GM23338 (cell line): ENCODE measurements at regions not wholly inside any gene's neighbourhood (a gene's known extent, or its start where the extent isn't known, plus 50 kb on each side); places are given as distances from the start of the nearest gene placed in this dataset.

Source experiments
- CREB1 ChIP-seq: fragments of 250-450 bp; sonication (Bioruptor Pico); IDR thresholded peaks from 2 replicates; pipeline ENCODE4 v1.5.0; 2020; ENCODE audit warnings: low read depth, mild to moderate bottlenecking, moderate library complexity
- CTCF ChIP-seq, 2 experiments: fragments of 200-600 bp in 1 of 2; sonication (generic) in 1 of 2; conservative IDR thresholded peaks; 2 replicates each; pipeline versions ENCODE4 v1.5.1 to v1.6.1; 2016 to 2017; ENCODE audit warnings: antibody characterized with exemption in 2 of 2, low read depth in 2 of 2, mild to moderate bottlenecking in 2 of 2, moderate library complexity in 1 of 2
- EZH2 ChIP-seq: fragments of 200-600 bp; sonication (generic); IDR thresholded peaks from one replicate; pipeline ENCODE4 v1.8.0; 2017; ENCODE audit warnings: antibody characterized with exemption, mild to moderate bottlenecking, low read depth; ENCODE audit not compliant: unreplicated experiment
- EZH2phosphoT487 ChIP-seq: fragments of 200-600 bp; sonication (generic); IDR thresholded peaks from one replicate; pipeline ENCODE4 v1.8.1; 2018; ENCODE audit warnings: antibody characterized with exemption; ENCODE audit not compliant: unreplicated experiment
- JUNB ChIP-seq: IDR thresholded peaks from one replicate; pipeline ENCODE4 v1.6.1; 2016; ENCODE audit warnings: antibody characterized with exemption; ENCODE audit not compliant: unreplicated experiment
- NANOG ChIP-seq: IDR thresholded peaks from 2 replicates; pipeline ENCODE4 v1.6.1; 2016; ENCODE audit warnings: antibody characterized with exemption, borderline replicate concordance
- POLR2AphosphoS5 ChIP-seq: IDR thresholded peaks from 2 replicates; pipeline ENCODE4 v1.6.1; 2016; ENCODE audit warnings: antibody characterized with exemption, low read depth
- STAT1 ChIP-seq: IDR thresholded peaks from one replicate; pipeline ENCODE4 v1.6.1; 2016; ENCODE audit warnings: antibody characterized with exemption; ENCODE audit not compliant: unreplicated experiment
- ZNF114 ChIP-seq: fragments of 250-450 bp; sonication (Bioruptor Pico); IDR thresholded peaks from 2 replicates; pipeline ENCODE4 v1.5.0; 2020; ENCODE audit warnings: mild to moderate bottlenecking, moderate library complexity
- ZNF462 ChIP-seq: fragments of 250-450 bp; sonication (Bioruptor Pico); IDR thresholded peaks from 2 replicates; pipeline ENCODE4 v1.5.0; 2020; ENCODE audit warnings: mild to moderate bottlenecking, moderate library complexity
- TF ChIP-seq, protein P1 (sequence below): IDR thresholded peaks from one replicate; pipeline ENCODE4 v1.6.1; 2018; ENCODE audit warnings: antibody characterized with exemption; ENCODE audit not compliant: unreplicated experiment
- TF ChIP-seq, protein P2 (sequence below): IDR thresholded peaks from 2 replicates; pipeline ENCODE4 v1.6.1; 2016; ENCODE audit warnings: antibody characterized with exemption

DNA sequence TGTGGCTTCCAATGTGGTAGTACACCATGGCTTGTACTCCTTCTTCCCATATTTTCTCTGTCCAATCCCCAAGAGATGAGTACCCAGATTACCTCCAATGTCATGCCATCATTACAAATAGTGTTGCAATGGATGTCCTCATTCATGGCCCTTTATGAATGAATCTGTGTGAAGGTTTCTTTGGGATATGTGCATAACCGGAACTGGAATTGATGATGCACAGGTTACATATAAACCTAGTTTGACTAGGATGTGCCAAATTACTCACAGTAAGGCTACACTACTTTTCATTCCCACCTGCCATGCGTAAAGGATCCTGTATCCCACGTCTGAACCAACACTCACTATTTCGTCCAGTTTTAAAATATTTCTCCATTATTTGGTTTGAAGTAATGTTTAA is 173.9 kb upstream of the CXCR4 start:
- TF ChIP-seq POLR2AphosphoS5 (no peak), CTCF (conservative IDR thresholded peaks at IDR 0.05; ENCODE audit: low read depth in 2 of 2) (no peak), EZH2 (no peak), JUNB (no peak), CREB1 (no peak), EZH2phosphoT487 (no peak), ZNF114 (CRISPR knock-in tag) (no peak), STAT1 (no peak), NANOG (no peak), ZNF462 (CRISPR knock-in tag) (no peak)
- TF ChIP-seq, protein P1, sequence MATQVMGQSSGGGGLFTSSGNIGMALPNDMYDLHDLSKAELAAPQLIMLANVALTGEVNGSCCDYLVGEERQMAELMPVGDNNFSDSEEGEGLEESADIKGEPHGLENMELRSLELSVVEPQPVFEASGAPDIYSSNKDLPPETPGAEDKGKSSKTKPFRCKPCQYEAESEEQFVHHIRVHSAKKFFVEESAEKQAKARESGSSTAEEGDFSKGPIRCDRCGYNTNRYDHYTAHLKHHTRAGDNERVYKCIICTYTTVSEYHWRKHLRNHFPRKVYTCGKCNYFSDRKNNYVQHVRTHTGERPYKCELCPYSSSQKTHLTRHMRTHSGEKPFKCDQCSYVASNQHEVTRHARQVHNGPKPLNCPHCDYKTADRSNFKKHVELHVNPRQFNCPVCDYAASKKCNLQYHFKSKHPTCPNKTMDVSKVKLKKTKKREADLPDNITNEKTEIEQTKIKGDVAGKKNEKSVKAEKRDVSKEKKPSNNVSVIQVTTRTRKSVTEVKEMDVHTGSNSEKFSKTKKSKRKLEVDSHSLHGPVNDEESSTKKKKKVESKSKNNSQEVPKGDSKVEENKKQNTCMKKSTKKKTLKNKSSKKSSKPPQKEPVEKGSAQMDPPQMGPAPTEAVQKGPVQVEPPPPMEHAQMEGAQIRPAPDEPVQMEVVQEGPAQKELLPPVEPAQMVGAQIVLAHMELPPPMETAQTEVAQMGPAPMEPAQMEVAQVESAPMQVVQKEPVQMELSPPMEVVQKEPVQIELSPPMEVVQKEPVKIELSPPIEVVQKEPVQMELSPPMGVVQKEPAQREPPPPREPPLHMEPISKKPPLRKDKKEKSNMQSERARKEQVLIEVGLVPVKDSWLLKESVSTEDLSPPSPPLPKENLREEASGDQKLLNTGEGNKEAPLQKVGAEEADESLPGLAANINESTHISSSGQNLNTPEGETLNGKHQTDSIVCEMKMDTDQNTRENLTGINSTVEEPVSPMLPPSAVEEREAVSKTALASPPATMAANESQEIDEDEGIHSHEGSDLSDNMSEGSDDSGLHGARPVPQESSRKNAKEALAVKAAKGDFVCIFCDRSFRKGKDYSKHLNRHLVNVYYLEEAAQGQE, result no peak
- TF ChIP-seq, protein P2, sequence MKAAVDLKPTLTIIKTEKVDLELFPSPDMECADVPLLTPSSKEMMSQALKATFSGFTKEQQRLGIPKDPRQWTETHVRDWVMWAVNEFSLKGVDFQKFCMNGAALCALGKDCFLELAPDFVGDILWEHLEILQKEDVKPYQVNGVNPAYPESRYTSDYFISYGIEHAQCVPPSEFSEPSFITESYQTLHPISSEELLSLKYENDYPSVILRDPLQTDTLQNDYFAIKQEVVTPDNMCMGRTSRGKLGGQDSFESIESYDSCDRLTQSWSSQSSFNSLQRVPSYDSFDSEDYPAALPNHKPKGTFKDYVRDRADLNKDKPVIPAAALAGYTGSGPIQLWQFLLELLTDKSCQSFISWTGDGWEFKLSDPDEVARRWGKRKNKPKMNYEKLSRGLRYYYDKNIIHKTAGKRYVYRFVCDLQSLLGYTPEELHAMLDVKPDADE, result no peak
